ENCODE measurements at regions not wholly inside any gene's neighbourhood (a gene's known extent, or its start where the extent isn't known, plus 50 kb on each side); places are given as distances from the start of the nearest gene placed in this dataset.

GRCh38 chr21:45351061-45351460, 53.9 kb upstream of the COL18A1 start:
- Mint-ChIP-seq H3K4me1 (ENCODE audit: low read depth) (peaks cover 6% of the 10 kb centered on the region), H3K4me3 (no peak overlapping the region), H3K27ac (no peak overlapping the region), H3K36me3 (no peaks in the 10 kb centered on the region), H3K9me3 (no peaks in the 10 kb centered on the region), H3K27me3 (peaks cover 8% of the 10 kb centered on the region)
- DNase-seq, result no peak
- intact Hi-C loops (cut with micrococcal nuclease), result no loop called here
- POLR2A ChIA-PET, result no interaction called here
- CTCF ChIA-PET, result no interaction called here

GRCh38 chr21:45351526-45352275, 53.3 kb upstream of the COL18A1 start:
- DNase-seq, result no peak
- ChIA-PET POLR2A (no interaction called here), CTCF (interaction anchor here (0.7 kb wide), 1 partner anchor 12 kb away, joined by 3 read pairs; no protein-coding TSS in a partner anchor)
- no peak overlapping the region for H3K4me3 Mint-ChIP-seq
- H3K9me3 Mint-ChIP-seq, result no peaks in the 10 kb centered on the region
- H3K27ac Mint-ChIP-seq, result no peak overlapping the region
- H3K36me3 Mint-ChIP-seq, result no peaks in the 10 kb centered on the region
- H3K27me3 Mint-ChIP-seq, result peaks cover 14% of the 10 kb centered on the region
- peaks cover 7% of the 10 kb centered on the region for H3K4me1 Mint-ChIP-seq (ENCODE audit: low read depth)
- intact Hi-C loops (cut with micrococcal nuclease), result no loop called here

- Mint-ChIP-seq H3K4me1 (ENCODE audit: low read depth) (peaks cover 7% of the 10 kb centered on the region), H3K27ac (no peak overlapping the region), H3K36me3 (no peaks in the 10 kb centered on the region), H3K27me3 (peaks cover 20% of the 10 kb centered on the region), H3K9me3 (no peaks in the 10 kb centered on the region), H3K4me3 (no peak overlapping the region)
- POLR2A ChIA-PET, result no interaction called here
- intact Hi-C loops (cut with micrococcal nuclease), result no loop called here
- CTCF ChIA-PET, result no interaction called here
- DNase-seq, result no peak
Measured at GRCh38 chr21:45352621-45353139, 52.3 kb upstream of the COL18A1 start.

GRCh38 chr21:45353200-45353599, 51.8 kb upstream of the COL18A1 start:
- DNase-seq, result no peak
- no peaks in the 10 kb centered on the region for H3K9me3 Mint-ChIP-seq
- POLR2A ChIA-PET, result no interaction called here
- peaks cover 20% of the 10 kb centered on the region for H3K27me3 Mint-ChIP-seq
- H3K4me3 Mint-ChIP-seq, result no peak overlapping the region
- no peak overlapping the region for H3K27ac Mint-ChIP-seq
- no peaks in the 10 kb centered on the region for H3K36me3 Mint-ChIP-seq
- intact Hi-C loops (cut with micrococcal nuclease), result no loop called here
- peaks cover 7% of the 10 kb centered on the region for H3K4me1 Mint-ChIP-seq (ENCODE audit: low read depth)
- CTCF ChIA-PET, result no interaction called here

GRCh38 chr21:45354970-45355369, 50.0 kb upstream of the COL18A1 start:
- Mint-ChIP-seq H3K9me3 (no peaks in the 10 kb centered on the region), H3K27ac (no peak overlapping the region), H3K27me3 (peaks cover 20% of the 10 kb centered on the region), H3K36me3 (no peaks in the 10 kb centered on the region), H3K4me1 (ENCODE audit: low read depth) (peaks cover 7% of the 10 kb centered on the region), H3K4me3 (no peak overlapping the region)
- CTCF ChIA-PET, result no interaction called here
- intact Hi-C loops (cut with micrococcal nuclease), result no loop called here
- POLR2A ChIA-PET, result no interaction called here
- no peak for DNase-seq
